Cerebellar cortex (tissue), 1 donor: ENCODE measurements at regions not wholly inside any gene's neighbourhood (a gene's known extent, or its start where the extent isn't known, plus 50 kb on each side); places are given as distances from the start of the nearest gene placed in this dataset.
"Not testable (repeated sequence)": the region's sequence is repeated elsewhere in the genome, so short reads cannot be mapped to it uniquely, and the experiment has no call there.

ENCODE experiments used
- DNase-seq: peaks from one replicate; pipeline ENCODE4 v3.0.0-alpha.2; 2015; ENCODE audit warnings: low spot score

DNA sequence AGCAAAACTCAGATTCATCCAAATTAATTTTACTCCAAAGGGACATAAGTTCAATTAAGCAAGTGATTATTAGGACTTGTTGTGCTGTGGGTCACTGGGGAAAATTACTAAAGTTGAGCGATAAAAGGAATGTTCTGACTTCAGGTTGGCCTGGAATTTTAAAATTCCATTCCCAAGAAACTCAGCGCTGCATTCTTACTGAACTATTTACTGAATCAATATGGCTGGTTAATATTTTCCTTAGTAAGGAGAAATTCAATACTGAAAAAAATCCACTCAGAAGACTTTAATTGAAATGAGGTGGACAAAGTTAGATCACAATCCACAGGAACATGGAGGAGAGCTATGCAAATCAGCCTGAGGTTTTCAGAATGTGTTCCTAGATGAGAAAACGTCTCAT is 578.9 kb upstream of the NR5A2 start:
- DNase-seq, result no peak

DNA sequence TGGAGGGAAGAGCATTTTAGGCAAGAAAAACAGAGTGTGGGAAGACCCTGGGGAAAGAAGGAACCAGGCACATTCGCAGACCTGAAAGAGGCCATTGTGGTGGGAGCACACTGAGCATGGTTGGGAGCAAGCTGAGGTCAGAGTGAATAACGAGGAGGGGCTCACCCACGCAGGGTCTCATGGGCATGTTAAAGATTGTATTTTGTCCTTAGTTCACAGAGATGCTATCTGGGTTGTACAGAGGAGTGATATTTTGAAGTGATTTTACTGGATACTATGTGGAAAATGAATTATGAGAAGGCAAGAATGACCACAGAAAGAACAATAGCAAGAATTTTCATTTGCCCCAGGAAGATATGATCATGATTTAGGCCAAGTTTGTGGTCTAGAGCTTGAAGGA is 578.3 kb upstream of the NR5A2 start:
- DNase-seq, result no peak

GRCh38 chr1:199449681-199450080 is 577.8 kb upstream of the NR5A2 start:
- no peak for DNase-seq

- no peak for DNase-seq
Measured at GRCh38 chr1:199452627-199453026, 574.9 kb upstream of the NR5A2 start.

- no peak for DNase-seq
Measured at GRCh38 chr1:199453723-199454122, 573.8 kb upstream of the NR5A2 start.

DNA sequence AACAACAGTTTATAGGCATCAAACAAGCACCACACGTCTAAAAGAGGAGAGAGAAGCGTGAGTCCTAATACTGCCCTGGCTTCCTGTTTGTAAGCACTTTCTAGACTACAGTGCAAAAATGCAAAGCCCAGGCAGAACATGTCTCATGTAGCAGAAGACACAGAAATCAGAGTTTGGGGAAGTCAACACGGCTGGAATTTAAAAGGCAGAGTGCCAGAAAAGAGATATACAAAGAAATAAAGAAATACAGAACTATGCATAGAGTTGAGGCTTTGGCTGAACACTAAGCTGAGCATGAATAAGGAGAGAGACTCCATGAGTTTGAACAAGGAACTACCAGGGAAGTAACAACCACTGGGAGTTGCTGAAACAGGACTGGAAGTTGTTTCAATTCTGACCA is 566.6 kb upstream of the NR5A2 start:
- no peak for DNase-seq

DNA sequence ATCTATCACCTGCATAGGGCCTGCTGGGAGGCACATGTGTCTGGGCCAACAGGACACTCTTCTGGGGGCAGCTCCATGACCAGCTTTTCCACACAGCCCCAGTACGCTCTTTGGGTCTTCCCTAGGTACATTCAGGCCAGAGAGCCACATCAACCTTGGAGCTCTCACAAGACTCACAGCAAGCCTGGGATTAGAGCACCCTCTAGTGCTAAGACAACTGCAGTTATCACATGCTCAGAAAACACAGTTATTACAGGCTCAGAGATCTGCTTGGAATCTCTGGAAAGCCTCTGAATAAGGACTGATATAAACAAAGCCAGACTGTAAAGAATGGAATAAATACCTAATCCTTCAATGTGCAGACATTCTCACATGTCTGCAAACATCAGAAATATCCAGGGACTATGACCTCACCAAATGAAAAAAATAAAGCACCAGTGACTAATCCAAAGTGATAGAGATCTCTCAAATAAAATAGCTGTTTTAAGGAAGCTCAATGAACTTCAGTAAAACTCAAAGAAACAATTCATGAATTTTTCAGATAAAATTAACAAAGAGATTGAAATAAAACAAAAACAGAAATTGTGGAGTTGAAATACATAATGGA is 563.9 kb upstream of the NR5A2 start:
- peak; percentile 26 for DNase-seq

- DNase-seq, result no peak
Measured at GRCh38 chr1:199466961-199467360, 560.5 kb upstream of the NR5A2 start.

DNA sequence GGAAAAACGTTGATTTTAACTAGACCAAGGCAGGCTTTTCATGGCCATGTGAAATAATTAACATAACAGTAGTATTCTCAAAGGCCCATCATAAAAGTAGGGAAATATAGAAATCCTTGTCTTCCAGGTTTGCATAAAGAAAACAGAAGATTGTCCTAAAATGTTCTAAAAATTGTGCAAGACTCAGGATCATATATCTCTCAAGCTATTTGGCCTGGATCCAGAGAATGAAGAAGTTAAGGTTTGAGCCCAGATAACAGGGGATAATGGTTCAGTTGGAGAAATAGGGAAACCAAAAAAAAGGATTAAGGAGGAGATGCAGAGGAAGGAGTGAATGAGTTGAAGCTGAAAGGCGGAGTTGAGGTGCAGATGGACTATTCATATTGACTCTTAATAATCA is 555.5 kb upstream of the NR5A2 start:
- no peak for DNase-seq

- DNase-seq, result no peak
Measured at GRCh38 chr1:199472978-199473377, 554.5 kb upstream of the NR5A2 start.

DNA sequence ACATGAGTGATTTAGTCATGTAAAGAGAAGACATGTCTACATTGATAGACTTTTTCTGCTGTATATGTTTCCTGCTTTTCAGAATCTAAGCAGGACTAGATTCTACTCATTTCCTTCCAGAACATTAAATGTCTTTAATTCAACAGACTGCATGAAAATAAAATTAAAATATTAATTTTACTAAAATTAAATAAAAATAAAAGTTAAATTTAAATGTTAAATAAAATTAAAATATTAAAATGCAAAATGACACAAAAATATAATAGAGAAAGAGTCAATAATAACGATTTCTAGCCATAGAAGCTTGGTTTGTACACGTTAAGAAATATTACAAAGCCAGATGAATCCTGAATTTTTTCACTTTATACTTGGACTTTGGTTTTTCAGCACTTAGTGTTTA is 552.8 kb upstream of the NR5A2 start:
- DNase-seq, result no peak

- no peak for DNase-seq
Measured at GRCh38 chr1:199482426-199482825, 545.1 kb upstream of the NR5A2 start.

DNA sequence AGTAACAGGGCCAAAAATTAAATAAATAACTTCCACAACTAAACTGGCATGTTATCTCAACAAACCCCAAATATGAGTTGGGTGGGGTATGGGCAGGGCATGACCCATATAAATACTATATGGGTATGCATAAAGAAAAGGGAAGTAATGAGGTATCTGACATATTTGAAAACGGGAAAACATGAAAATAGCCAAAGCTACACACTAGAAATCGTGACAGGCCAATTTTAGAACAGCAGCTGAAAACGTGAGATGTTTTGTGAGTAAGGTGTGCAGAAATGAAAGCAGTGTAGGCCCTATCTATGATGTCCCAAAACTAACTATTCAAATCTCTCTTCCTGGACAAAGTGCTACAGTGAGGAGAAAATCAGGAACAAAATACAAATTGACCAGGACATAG is 537.9 kb upstream of the NR5A2 start:
- DNase-seq, result no peak

- DNase-seq, result peak; percentile 49
Measured at GRCh38 chr1:199490769-199491527, 536.6 kb upstream of the NR5A2 start.

DNA sequence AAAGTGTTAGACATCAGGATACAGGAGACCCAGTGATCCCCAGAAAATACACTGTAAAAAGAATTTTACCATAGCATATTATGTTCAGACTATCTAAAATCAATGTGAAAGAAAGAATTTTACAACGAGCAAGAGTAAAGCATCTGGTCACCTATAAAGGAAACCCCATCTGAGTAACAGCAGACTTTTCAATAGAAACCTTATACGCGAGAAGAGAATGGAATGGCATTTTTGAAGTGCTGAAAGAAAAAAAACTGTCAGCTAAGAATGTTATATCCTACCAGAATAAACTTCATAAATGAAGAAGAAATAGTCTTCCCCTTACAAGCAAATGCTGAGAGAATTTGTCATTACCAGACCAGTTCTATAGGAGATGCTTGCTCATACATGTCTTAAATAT is 532.1 kb upstream of the NR5A2 start:
- no peak for DNase-seq

DNA sequence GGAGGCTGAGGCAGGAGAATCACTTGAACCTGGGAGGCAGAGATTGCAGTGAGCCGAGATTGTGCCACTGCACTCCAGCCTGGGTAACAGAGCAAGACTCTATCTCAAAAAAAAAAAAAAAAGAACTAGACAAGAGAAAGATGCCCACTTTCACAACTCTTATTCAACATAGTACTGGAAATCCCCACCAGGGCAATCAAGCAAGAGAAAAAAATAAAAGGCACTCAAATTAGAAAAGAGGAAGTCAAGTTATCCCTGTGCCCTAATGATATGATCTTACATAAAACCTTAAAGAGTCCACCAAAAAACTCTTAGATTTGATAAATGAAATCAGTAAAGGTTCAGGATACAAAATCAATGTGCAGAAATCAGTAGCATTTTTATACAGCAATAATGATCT is 528.7 kb upstream of the NR5A2 start:
- DNase-seq, result not testable (repeated sequence)

DNA sequence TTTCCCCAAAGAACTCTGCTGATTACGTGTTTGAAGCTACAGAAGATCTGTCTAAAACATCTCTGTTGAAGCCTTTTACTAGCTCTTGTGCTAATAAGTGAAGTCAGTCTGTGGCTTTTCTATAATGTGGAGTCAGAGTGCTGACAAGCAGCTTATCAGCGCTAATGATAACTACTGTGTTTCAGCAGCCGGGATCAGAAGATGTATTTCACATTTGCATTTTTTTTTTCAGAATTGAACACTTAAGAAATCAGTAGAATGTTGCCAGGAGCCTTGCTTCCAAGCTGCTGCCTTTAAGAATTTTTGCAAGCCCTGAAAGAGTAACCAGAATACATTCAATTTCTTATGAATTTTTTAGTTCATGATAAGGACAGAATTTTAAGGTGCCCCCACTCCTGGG is 519.4 kb upstream of the NR5A2 start:
- DNase-seq, result no peak

- no peak for DNase-seq
Measured at GRCh38 chr1:199508653-199509052, 518.9 kb upstream of the NR5A2 start.

GRCh38 chr1:199509456-199509855 is 518.1 kb upstream of the NR5A2 start:
- no peak for DNase-seq

- DNase-seq, result no peak
Measured at GRCh38 chr1:199510314-199510713, 517.2 kb upstream of the NR5A2 start.

GRCh38 chr1:199512037-199512710 is 515.3 kb upstream of the NR5A2 start:
- DNase-seq, result no peak

GRCh38 chr1:199515261-199515660 is 512.2 kb upstream of the NR5A2 start:
- no peak for DNase-seq

- DNase-seq, result no peak
Measured at GRCh38 chr1:199522338-199522737, 505.2 kb upstream of the NR5A2 start.
